OCI-LY3 (cell line): ENCODE measurements at regions not wholly inside any gene's neighbourhood (a gene's known extent, or its start where the extent isn't known, plus 50 kb on each side); places are given as distances from the start of the nearest gene placed in this dataset.

Experiments
- CTCF ChIP-seq: fragments of 200-600, 300-600 bp; sonication (generic); IDR thresholded peaks from 2 replicates; pipeline ENCODE4 v1.5.1; 2014; ENCODE audit warnings: antibody characterized with exemption, low read length, low read depth
- EZH2phosphoT487 ChIP-seq: fragments of 200-600 bp; shearing (Covaris generic); IDR thresholded peaks from 2 replicates; pipeline ENCODE4 v1.6.1; 2018; ENCODE audit warnings: antibody characterized with exemption, mixed run types, low read depth

- no peak for TF ChIP-seq CTCF
- TF ChIP-seq EZH2phosphoT487 = no peak
These were observed 163.2 kb upstream of the NCK2 start for GRCh38 chr2:105581555-105581944.
